Hepatocyte (in vitro differentiated cells): ENCODE measurements at regions not wholly inside any gene's neighbourhood (a gene's known extent, or its start where the extent isn't known, plus 50 kb on each side); places are given as distances from the start of the nearest gene placed in this dataset.

Experiments
- DNase-seq: peaks from one replicate; pipeline ENCODE4 v3.0.0-alpha.2; 2016; ENCODE audit warnings: low spot score
- H2AFZ ChIP-seq: fragments of 200-600 bp; sonication (generic); 2 replicates; pipeline ENCODE4 v1.6.0; 2016; ENCODE audit warnings: antibody characterized with exemption, mild to moderate bottlenecking
- H3K27ac ChIP-seq: fragments of 200-600 bp; sonication (generic); 2 replicates; pipeline ENCODE4 v1.5.1; 2016; ENCODE audit warnings: mild to moderate bottlenecking
- H3K27me3 ChIP-seq: fragments of 200-600 bp; sonication (generic); 2 replicates; pipeline ENCODE4 v1.6.1; 2016
- H3K36me3 ChIP-seq: fragments of 200-600 bp; sonication (generic); replicated peaks from 2 replicates; pipeline ENCODE4 v1.5.1; 2016; ENCODE audit warnings: low read depth; ENCODE audit not compliant: insufficient read depth
- H3K4me1 ChIP-seq: fragments of 200-600 bp; sonication (generic); 2 replicates; pipeline ENCODE4 v1.5.1; 2016; ENCODE audit warnings: mild to moderate bottlenecking, moderate library complexity; ENCODE audit not compliant: insufficient read depth
- H3K4me2 ChIP-seq: fragments of 200-600 bp; sonication (generic); 2 replicates; pipeline ENCODE4 v1.6.0; 2016
- H3K4me3 ChIP-seq: fragments of 200-600 bp; sonication (generic); 2 replicates; pipeline ENCODE4 v1.5.1; 2016; ENCODE audit warnings: mild to moderate bottlenecking
- H3K79me2 ChIP-seq: fragments of 200-600 bp; sonication (generic); 2 replicates; pipeline ENCODE4 v1.6.0; 2017; ENCODE audit warnings: mild to moderate bottlenecking
- H3K9me2 ChIP-seq: fragments of 200-600 bp; sonication (generic); replicated peaks from 2 replicates; pipeline ENCODE4 v1.6.0; 2017; ENCODE audit warnings: mild to moderate bottlenecking; ENCODE audit not compliant: insufficient read depth
- H3K9me3 ChIP-seq: fragments of 200-600 bp; sonication (generic); 2 replicates; pipeline ENCODE4 v1.5.1; 2016; ENCODE audit warnings: low read depth, mild to moderate bottlenecking
- H4K20me1 ChIP-seq: fragments of 200-600 bp; sonication (generic); 2 replicates; pipeline ENCODE4 v1.6.0; 2016; ENCODE audit warnings: mild to moderate bottlenecking; ENCODE audit not compliant: insufficient read depth, poor library complexity, severe bottlenecking
- CTCF ChIP-seq: fragments of 200-600 bp; sonication (generic); IDR thresholded peaks from 2 replicates; pipeline ENCODE4 v1.5.1; 2016; ENCODE audit warnings: antibody characterized with exemption, mild to moderate bottlenecking; ENCODE audit not compliant: poor library complexity
- EZH2 ChIP-seq: fragments of 200-600 bp; sonication (generic); IDR thresholded peaks from 2 replicates; pipeline ENCODE4 v1.6.1; 2016; ENCODE audit warnings: antibody characterized with exemption, mild to moderate bottlenecking, borderline replicate concordance
- EZH2phosphoT487 ChIP-seq: fragments of 200-600 bp; sonication (generic); IDR thresholded peaks from one replicate; pipeline ENCODE4 v1.6.1; 2018; ENCODE audit warnings: antibody characterized with exemption, mild to moderate bottlenecking, low read depth, moderate library complexity; ENCODE audit not compliant: unreplicated experiment, severe bottlenecking
- WGBS: methylation state at CpG from one replicate; pipeline ENCODE4 v1.1.6; 2016; ENCODE audit warnings: low lambda C conversion rate; ENCODE audit errors: missing lambda C conversion rate; 5-methylcytosine and 5-hydroxymethylcytosine counted together

DNA sequence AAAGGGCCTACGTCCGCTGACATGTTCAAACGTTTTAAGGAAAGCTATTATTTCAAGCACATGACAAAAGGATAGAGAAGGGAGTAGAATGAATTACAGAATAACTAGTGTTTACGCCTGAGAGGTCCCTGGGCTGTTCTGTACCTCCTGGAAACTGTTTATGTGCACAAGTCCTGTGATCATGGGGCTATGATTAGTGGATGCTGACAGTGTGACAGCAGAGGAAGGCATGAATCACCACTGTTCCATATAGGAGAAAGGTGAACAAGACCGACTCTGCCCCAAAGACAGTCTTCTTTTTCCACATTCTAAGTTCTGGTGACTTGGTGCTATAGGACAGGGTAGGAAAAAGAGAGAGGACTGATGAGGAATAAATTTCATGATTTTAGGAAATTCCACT lies 249.2 kb upstream of the PRDM1 start:
- Histone ChIP-seq H3K4me1 (no peaks in the 10 kb centered on the region), H3K27ac (no peak overlapping the region), H3K9me2 (no peaks in the 10 kb centered on the region), H4K20me1 (no peaks in the 10 kb centered on the region), H2AFZ (no peak overlapping the region), H3K79me2 (no peaks in the 10 kb centered on the region), H3K4me3 (no peak overlapping the region), H3K4me2 (no peak overlapping the region), H3K36me3 (no peaks in the 10 kb centered on the region), H3K27me3 (no peaks in the 10 kb centered on the region), H3K9me3 (no peaks in the 10 kb centered on the region)
- 87% methylated on average over 5 of the region's 5 CpGs for WGBS
- no peak for TF ChIP-seq EZH2phosphoT487
- DNase-seq = peak; percentile 42

- TF ChIP-seq CTCF (no peak), EZH2phosphoT487 (no peak), EZH2 (no peak)
- Histone ChIP-seq H3K4me3 (no peak overlapping the region), H3K36me3 (no peaks in the 10 kb centered on the region), H3K9me2 (no peaks in the 10 kb centered on the region), H3K4me2 (no peak overlapping the region), H3K9me3 (no peaks in the 10 kb centered on the region), H3K4me1 (no peaks in the 10 kb centered on the region), H2AFZ (no peak overlapping the region), H3K27me3 (no peaks in the 10 kb centered on the region), H4K20me1 (no peaks in the 10 kb centered on the region), H3K27ac (no peak overlapping the region), H3K79me2 (no peaks in the 10 kb centered on the region)
- no peak for DNase-seq
- 96% methylated on average over 5 of the region's 5 CpGs for WGBS
These were observed 249.8 kb upstream of the PRDM1 start for GRCh38 chr6:105836379-105836778.

GRCh38 chr6:105835373-105835772 lies 250.8 kb upstream of the PRDM1 start:
- Histone ChIP-seq H3K9me3 (no peaks in the 10 kb centered on the region), H3K4me3 (no peak overlapping the region), H3K9me2 (no peaks in the 10 kb centered on the region), H3K79me2 (no peaks in the 10 kb centered on the region), H3K27ac (no peak overlapping the region), H3K4me1 (no peaks in the 10 kb centered on the region), H4K20me1 (no peaks in the 10 kb centered on the region), H3K4me2 (no peak overlapping the region), H3K36me3 (no peaks in the 10 kb centered on the region), H2AFZ (no peak overlapping the region), H3K27me3 (no peaks in the 10 kb centered on the region)
- 47% methylated on average over 6 of the region's 6 CpGs for WGBS
- TF ChIP-seq EZH2 = no peak
- TF ChIP-seq CTCF = peak; percentile 41
- no peak for TF ChIP-seq EZH2phosphoT487
- DNase-seq = peak; percentile 42

DNA sequence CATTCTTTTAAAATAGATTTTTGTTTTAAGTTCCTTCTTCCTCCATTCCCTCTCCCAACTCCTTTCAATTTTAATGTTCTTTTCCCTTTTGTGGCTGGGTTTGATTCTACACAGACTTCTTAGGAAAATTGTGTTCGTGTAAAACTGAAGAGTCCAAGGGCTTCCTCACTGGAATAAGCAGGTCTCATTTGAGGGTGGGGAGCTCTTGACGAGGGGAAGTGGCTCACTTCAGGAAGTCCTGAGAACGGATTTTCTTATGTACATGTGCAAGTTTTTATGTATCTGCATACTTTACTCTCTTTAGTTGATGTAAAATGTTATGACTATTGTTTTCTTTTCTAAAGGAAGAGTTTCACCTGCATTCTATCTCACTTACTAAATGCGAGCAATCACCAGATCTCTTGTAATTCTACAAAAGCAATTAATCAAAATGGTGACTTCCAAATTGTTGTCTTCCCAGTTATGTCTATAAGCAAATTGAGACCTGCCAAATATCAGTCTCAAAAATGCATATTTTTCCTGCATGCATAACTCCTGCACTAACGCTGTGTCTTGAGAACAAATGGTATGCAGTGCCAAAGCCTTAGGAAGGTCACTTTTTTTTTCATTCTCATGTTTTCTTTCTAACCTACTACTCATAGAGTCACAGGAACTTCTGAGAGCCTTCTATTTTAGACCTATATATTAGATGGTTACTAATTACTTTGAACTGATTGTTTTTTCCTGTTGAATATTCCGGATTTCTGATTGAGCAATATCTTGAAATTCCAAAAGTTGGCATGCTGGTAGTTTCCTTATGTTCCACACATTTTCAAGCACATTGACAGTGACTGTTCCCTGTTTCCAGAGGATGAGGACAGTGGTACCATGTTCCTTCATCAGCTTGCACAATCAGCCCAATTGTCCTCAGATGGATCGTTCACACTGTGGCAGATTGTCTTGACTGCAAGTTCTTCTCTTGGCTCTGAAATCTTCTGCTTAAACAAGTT lies 251.9 kb upstream of the PRDM1 start:
- no peak for TF ChIP-seq EZH2
- TF ChIP-seq EZH2phosphoT487 = no peak
- TF ChIP-seq CTCF = no peak
- Histone ChIP-seq H3K4me3 (no peak overlapping the region), H3K27ac (no peak overlapping the region), H3K79me2 (no peaks in the 10 kb centered on the region), H3K4me2 (no peak overlapping the region), H4K20me1 (no peaks in the 10 kb centered on the region), H2AFZ (no peak overlapping the region), H3K9me3 (no peaks in the 10 kb centered on the region), H3K9me2 (no peaks in the 10 kb centered on the region), H3K36me3 (no peaks in the 10 kb centered on the region), H3K27me3 (no peaks in the 10 kb centered on the region), H3K4me1 (no peaks in the 10 kb centered on the region)
- DNase-seq = no peak
- WGBS = 92% methylated on average over 7 of the region's 7 CpGs
